ENCODE measurements at regions not wholly inside any gene's neighbourhood (a gene's known extent, or its start where the extent isn't known, plus 50 kb on each side); places are given as distances from the start of the nearest gene placed in this dataset.
"Not testable (repeated sequence)": the region's sequence is repeated elsewhere in the genome, so short reads cannot be mapped to it uniquely, and the experiment has no call there.

DNA sequence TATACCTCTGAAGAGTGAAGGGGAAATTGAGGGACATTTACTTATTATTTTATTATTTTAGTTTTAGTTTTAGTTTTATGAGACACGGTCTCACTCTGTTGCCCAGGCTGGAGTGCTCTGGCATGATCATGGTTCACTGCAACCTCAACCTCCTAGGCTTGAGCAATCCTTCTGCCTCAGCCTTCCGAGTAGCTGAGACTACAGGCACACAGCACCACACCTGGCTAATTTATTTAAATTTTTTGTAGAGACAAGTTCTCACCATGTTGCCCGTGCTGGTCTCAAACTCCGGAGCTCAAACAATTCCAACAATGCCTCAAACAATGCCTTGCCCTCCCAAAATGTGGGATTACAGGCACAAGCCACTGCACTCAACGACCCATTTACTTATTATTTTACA is 68.4 kb upstream of the BMP2K start:
- H3K36me3 ChIP-seq: no peaks in the 10 kb centered on the region
- no peak overlapping the region for H3K4me3 ChIP-seq
- no peak overlapping the region for H3K27ac ChIP-seq
- no peaks in the 10 kb centered on the region for H3K4me1 ChIP-seq (ENCODE audit: low read depth)
- no peak for DNase-seq (ENCODE audit: low read depth in 1 of 2, low spot score in 1 of 2)
- H3K27me3 ChIP-seq: no peaks in the 10 kb centered on the region
- TF ChIP-seq CTCF (IDR thresholded peaks at IDR 0.05; ENCODE audit: low read depth, low read length): no peak
- H3K9me3 ChIP-seq (ENCODE audit: low read depth): no peaks in the 10 kb centered on the region

DNA sequence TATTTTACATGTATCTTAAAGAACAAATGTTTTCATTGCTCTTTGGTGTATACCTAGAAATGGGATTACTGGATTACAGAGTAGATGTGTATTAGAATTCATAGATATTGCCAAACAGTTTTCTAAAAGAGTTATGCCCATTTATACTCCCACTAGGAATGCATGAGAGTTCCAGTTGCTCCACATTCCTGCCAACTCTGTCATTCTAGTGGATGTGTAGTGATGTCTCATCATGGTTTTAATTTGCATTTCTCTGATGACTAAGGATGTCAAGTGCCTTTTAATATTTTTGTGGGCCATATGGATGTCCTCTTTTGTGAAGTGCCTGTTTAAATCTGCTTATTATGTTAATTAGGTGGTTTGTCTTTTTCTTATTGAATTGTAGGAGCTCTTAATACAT is 65.6 kb upstream of the BMP2K start:
- Histone ChIP-seq H3K36me3 (no peaks in the 10 kb centered on the region), H3K4me3 (no peak overlapping the region), H3K27ac (no peak overlapping the region), H3K9me3 (ENCODE audit: low read depth) (no peaks in the 10 kb centered on the region), H3K4me1 (ENCODE audit: low read depth) (no peaks in the 10 kb centered on the region), H3K27me3 (no peaks in the 10 kb centered on the region)
- DNase-seq (ENCODE audit: low read depth in 1 of 2, low spot score in 1 of 2): no peak
- no peak for TF ChIP-seq CTCF (IDR thresholded peaks at IDR 0.05; ENCODE audit: low read depth, low read length)

GRCh38 chr4:78711676-78712075 is 64.5 kb upstream of the BMP2K start:
- H3K9me3 ChIP-seq (ENCODE audit: low read depth): no peaks in the 10 kb centered on the region
- TF ChIP-seq CTCF (IDR thresholded peaks at IDR 0.05; ENCODE audit: low read depth, low read length): no peak
- H3K27ac ChIP-seq: no peak overlapping the region
- no peaks in the 10 kb centered on the region for H3K4me1 ChIP-seq (ENCODE audit: low read depth)
- H3K4me3 ChIP-seq: no peak overlapping the region
- H3K36me3 ChIP-seq: no peaks in the 10 kb centered on the region
- no peaks in the 10 kb centered on the region for H3K27me3 ChIP-seq
- no peak for DNase-seq (ENCODE audit: low read depth in 1 of 2, low spot score in 1 of 2)

- not testable (repeated sequence) for H3K4me1 ChIP-seq (ENCODE audit: low read depth); H3K27me3 ChIP-seq; DNase-seq (ENCODE audit: low read depth in 1 of 2, low spot score in 1 of 2); H3K9me3 ChIP-seq (ENCODE audit: low read depth); H3K4me3 ChIP-seq; H3K27ac ChIP-seq; H3K36me3 ChIP-seq
Observed at GRCh38 chr4:78714598-78714997, 61.6 kb upstream of the BMP2K start.

DNA sequence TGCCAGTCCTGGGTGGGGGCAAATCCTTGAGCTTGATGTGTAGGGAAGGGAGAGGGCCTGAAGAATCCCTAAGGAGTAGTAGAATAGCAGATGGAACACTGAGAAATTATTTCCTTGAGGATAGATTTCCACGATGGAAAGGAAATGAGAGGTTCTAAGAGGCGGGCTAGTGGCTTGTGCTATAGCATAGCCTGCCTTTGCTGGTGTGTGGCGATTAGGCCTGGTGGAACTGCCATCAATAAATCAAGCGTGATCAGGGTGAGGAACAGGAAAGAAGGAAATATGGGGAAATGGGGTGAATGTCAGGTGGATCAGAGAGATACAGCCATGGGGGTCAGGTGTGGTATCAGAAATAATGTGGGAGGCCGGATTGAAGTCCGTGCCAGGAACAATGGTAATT is 60.8 kb upstream of the BMP2K start:
- not testable (repeated sequence) for H3K4me1 ChIP-seq (ENCODE audit: low read depth)

DNA sequence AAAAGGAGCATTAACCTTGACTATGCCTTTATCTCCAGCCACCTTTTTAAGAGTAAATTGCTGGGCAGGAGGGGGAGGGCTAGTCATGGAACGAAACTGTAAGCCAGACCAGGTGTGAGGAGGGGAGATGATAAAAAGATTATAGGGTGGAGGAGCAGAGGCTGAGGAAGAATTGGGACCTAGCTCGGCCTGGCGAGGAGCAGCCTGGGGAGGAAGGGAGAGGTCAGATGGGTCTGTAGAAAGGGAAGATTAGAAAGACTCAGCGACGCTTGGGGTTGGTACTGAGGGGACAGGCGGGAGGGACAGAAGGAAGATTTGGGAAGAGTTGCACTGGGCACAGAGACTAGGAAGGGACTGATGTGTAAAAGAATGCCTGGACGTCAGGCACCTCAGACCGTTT is 58.4 kb upstream of the BMP2K start:
- H3K27me3 ChIP-seq; H3K36me3 ChIP-seq; H3K27ac ChIP-seq; H3K4me1 ChIP-seq (ENCODE audit: low read depth); H3K4me3 ChIP-seq; H3K9me3 ChIP-seq (ENCODE audit: low read depth); DNase-seq (ENCODE audit: low read depth in 1 of 2, low spot score in 1 of 2): not testable (repeated sequence)

More for the DNA sequence above, 60.8 kb upstream of the BMP2K start:
- not testable (repeated sequence) for H3K9me3 ChIP-seq (ENCODE audit: low read depth); H3K4me3 ChIP-seq; H3K36me3 ChIP-seq; DNase-seq (ENCODE audit: low read depth in 1 of 2, low spot score in 1 of 2); H3K27ac ChIP-seq; H3K27me3 ChIP-seq

GRCh38 chr4:78720204-78720603 is 55.9 kb upstream of the BMP2K start:
- no peak overlapping the region for H3K4me3 ChIP-seq
- TF ChIP-seq CTCF (IDR thresholded peaks at IDR 0.05; ENCODE audit: low read depth, low read length): no peak
- no peaks in the 10 kb centered on the region for H3K9me3 ChIP-seq (ENCODE audit: low read depth)
- H3K27me3 ChIP-seq: no peaks in the 10 kb centered on the region
- H3K36me3 ChIP-seq: no peaks in the 10 kb centered on the region
- no peak for DNase-seq (ENCODE audit: low read depth in 1 of 2, low spot score in 1 of 2)
- no peak overlapping the region for H3K27ac ChIP-seq
- peaks cover 17% of the 10 kb centered on the region for H3K4me1 ChIP-seq (ENCODE audit: low read depth)
